Esophagus squamous epithelium (tissue), 4 donors: ENCODE measurements at regions not wholly inside any gene's neighbourhood (a gene's known extent, or its start where the extent isn't known, plus 50 kb on each side); places are given as distances from the start of the nearest gene placed in this dataset.

Experiments
- POLR2A ChIP-seq, 4 donors: fragments of 450-650 bp; IDR thresholded peaks; one replicate each; pipeline ENCODE4 v1.6.1; 2017; ENCODE audit warnings: antibody characterized with exemption in 4 of 4, mild to moderate bottlenecking in 4 of 4, moderate library complexity in 3 of 4
- TF ChIP-seq, protein P1 (sequence below), 6 experiments: fragments of 450-650 bp in 4 of 6; fragments of 200-600 bp in 2 of 6; sonication (generic) in 2 of 6; IDR thresholded peaks; one replicate each; pipeline ENCODE4 v1.5.1; 2016 to 2019; ENCODE audit warnings: antibody characterized with exemption in 6 of 6, mild to moderate bottlenecking in 4 of 6, moderate library complexity in 4 of 6

DNA sequence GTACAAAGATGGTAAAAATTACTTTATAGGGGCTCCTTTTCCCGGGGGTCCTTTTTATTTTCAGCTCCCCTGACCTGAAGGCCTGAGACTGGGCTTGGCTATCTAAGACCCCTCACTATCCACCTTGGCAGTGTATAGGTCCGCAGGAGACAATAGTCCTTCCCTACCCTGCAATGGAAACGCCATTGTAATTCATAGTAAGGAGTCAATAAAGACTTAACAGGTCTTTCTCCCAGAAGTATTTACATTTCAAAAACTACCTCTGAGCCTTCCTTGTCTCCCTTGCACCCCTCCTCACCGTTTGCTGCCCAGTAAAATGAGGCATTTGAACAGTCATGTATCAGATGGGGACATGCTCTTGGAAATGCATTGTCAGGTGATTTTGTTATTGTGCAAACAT, 401.2 kb upstream of the CNKSR2 start:
- no peak for TF ChIP-seq POLR2A (IDR thresholded peaks at IDR 0.05)
- TF ChIP-seq, protein P1, sequence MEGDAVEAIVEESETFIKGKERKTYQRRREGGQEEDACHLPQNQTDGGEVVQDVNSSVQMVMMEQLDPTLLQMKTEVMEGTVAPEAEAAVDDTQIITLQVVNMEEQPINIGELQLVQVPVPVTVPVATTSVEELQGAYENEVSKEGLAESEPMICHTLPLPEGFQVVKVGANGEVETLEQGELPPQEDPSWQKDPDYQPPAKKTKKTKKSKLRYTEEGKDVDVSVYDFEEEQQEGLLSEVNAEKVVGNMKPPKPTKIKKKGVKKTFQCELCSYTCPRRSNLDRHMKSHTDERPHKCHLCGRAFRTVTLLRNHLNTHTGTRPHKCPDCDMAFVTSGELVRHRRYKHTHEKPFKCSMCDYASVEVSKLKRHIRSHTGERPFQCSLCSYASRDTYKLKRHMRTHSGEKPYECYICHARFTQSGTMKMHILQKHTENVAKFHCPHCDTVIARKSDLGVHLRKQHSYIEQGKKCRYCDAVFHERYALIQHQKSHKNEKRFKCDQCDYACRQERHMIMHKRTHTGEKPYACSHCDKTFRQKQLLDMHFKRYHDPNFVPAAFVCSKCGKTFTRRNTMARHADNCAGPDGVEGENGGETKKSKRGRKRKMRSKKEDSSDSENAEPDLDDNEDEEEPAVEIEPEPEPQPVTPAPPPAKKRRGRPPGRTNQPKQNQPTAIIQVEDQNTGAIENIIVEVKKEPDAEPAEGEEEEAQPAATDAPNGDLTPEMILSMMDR (IDR thresholded peaks at IDR 0.05) = no peak
